Activated CD4-positive, CD25-positive, alpha-beta regulatory T cell treated with anti-CD3 and anti-CD28 coated beads, Interleukin-2, amount 50 U/mL, for 16 hours (primary cell): ENCODE measurements at regions not wholly inside any gene's neighbourhood (a gene's known extent, or its start where the extent isn't known, plus 50 kb on each side); places are given as distances from the start of the nearest gene placed in this dataset.
"Not testable (repeated sequence)": the region's sequence is repeated elsewhere in the genome, so short reads cannot be mapped to it uniquely, and the experiment has no call there.

ENCODE experiments used
- DNase-seq: peaks from one replicate; pipeline ENCODE4 v3.0.0-alpha.2; 2020; ENCODE audit warnings: low read depth, low spot score

GRCh38 chr2:160550048-160550447, 56.4 kb upstream of the RBMS1 start:
- DNase-seq = no peak

- DNase-seq = no peak
Measured at GRCh38 chr2:160551259-160551658, 57.7 kb upstream of the RBMS1 start.

- no peak for DNase-seq
Measured at GRCh38 chr2:160555420-160556071, 61.9 kb upstream of the RBMS1 start.

GRCh38 chr2:160557903-160558302, 64.3 kb upstream of the RBMS1 start:
- DNase-seq = no peak

GRCh38 chr2:160558531-160558930, 64.9 kb upstream of the RBMS1 start:
- DNase-seq = no peak

GRCh38 chr2:160561551-160562295, 68.1 kb upstream of the RBMS1 start:
- DNase-seq = no peak

- no peak for DNase-seq
Measured at GRCh38 chr2:160562730-160563129, 69.1 kb upstream of the RBMS1 start.

- no peak for DNase-seq
Measured at GRCh38 chr2:160564591-160564990, 71.0 kb upstream of the RBMS1 start.

- no peak for DNase-seq
Measured at GRCh38 chr2:160565099-160565845, 71.7 kb upstream of the RBMS1 start.

GRCh38 chr2:160566717-160567116, 73.1 kb upstream of the RBMS1 start:
- DNase-seq = no peak

- DNase-seq = no peak
Measured at GRCh38 chr2:160568856-160569255, 75.2 kb upstream of the RBMS1 start.

GRCh38 chr2:160570376-160570775, 76.8 kb upstream of the RBMS1 start:
- no peak for DNase-seq

- DNase-seq = no peak
Measured at GRCh38 chr2:160574468-160575140, 81.0 kb upstream of the RBMS1 start.

- no peak for DNase-seq
Measured at GRCh38 chr2:160575368-160575767, 81.8 kb upstream of the RBMS1 start.

- DNase-seq = no peak
Measured at GRCh38 chr2:160576054-160576499, 82.5 kb upstream of the RBMS1 start.

GRCh38 chr2:160577081-160577480, 83.5 kb upstream of the RBMS1 start:
- DNase-seq = not testable (repeated sequence)

GRCh38 chr2:160581035-160581434, 87.4 kb upstream of the RBMS1 start:
- DNase-seq = no peak

- DNase-seq = no peak
Measured at GRCh38 chr2:160581448-160581847, 87.8 kb upstream of the RBMS1 start.

- no peak for DNase-seq
Measured at GRCh38 chr2:160582081-160582480, 88.5 kb upstream of the RBMS1 start.

- DNase-seq = no peak
Measured at GRCh38 chr2:160582490-160583145, 89.0 kb upstream of the RBMS1 start.

GRCh38 chr2:160583146-160583535, 89.5 kb upstream of the RBMS1 start:
- no peak for DNase-seq
